ENCODE measurements at regions not wholly inside any gene's neighbourhood (a gene's known extent, or its start where the extent isn't known, plus 50 kb on each side); places are given as distances from the start of the nearest gene placed in this dataset.

- Histone ChIP-seq H3K27ac (ENCODE audit: insufficient read depth, low read depth, low read length) (no peak overlapping the region), H3K4me1 (ENCODE audit: control insufficient read depth, extremely low read depth, insufficient read depth, low read length) (no peaks in the 10 kb centered on the region), H3K9me3 (replicated peaks; ENCODE audit: control insufficient read depth, insufficient read depth, low read length) (no peaks in the 10 kb centered on the region), H3K36me3 (ENCODE audit: control insufficient read depth in 2 of 2, extremely low read depth in 1 of 2, insufficient read depth in 2 of 2, low read length in 2 of 2) (no peaks in the 10 kb centered on the region), H4K20me1 (replicated peaks; ENCODE audit: control insufficient read depth, extremely low read depth, insufficient read depth, low read length) (no peaks in the 10 kb centered on the region), H2AFZ (ENCODE audit: low read depth, low read length) (no peak overlapping the region), H3K79me2 (ENCODE audit: control insufficient read depth, insufficient read depth, low read length) (no peaks in the 10 kb centered on the region), H3K27me3 (ENCODE audit: control insufficient read depth in 2 of 2, insufficient read depth in 2 of 2, low read length in 2 of 2) (no peaks in the 10 kb centered on the region), H3K4me2 (ENCODE audit: insufficient read depth, low read length) (no peak overlapping the region), H3K9ac (replicated peaks; ENCODE audit: extremely low read depth, insufficient read depth, low read length) (no peak overlapping the region), H3K4me3 (replicated peaks in 1 of 3; ENCODE audit: insufficient read depth in 1 of 3, low read depth in 1 of 3, low read length in 3 of 3) (no peak overlapping the region), H3K9me1 (replicated peaks; ENCODE audit: control insufficient read depth, extremely low read depth, insufficient read depth, low read length) (no peaks in the 10 kb centered on the region)
- dilution Hi-C loops (cut with MboI; ENCODE audit: extremely low pct_ligation_motif_present, low sequenced_read_pairs), result no loop called here
- BruUV-seq (replicated peaks), result no TSS peak
- ChIA-PET POLR2A (no interaction called here), CTCF (no interaction called here)
- intact Hi-C loops (cut with micrococcal nuclease), result no loop called here
- TF ChIP-seq GATA2 (IDR thresholded peaks at IDR 0.05; ENCODE audit: insufficient read depth, insufficient read length, low read depth, low read length) (no peak), MYC (IDR thresholded peaks at IDR 0.05; ENCODE audit: low read depth, low read length) (no peak), POLR2A (IDR thresholded peaks at IDR 0.05; ENCODE audit: low read depth, low read length) (no peak), FOS (IDR thresholded peaks at IDR 0.05; ENCODE audit: borderline replicate concordance, insufficient read depth, low read length) (no peak), CTCF (IDR thresholded peaks at IDR 0.05; ENCODE audit: extremely low read depth in 1 of 2, insufficient read depth in 1 of 2, low read depth in 1 of 2, low read length in 2 of 2) (no peak), JUN (IDR thresholded peaks at IDR 0.05; ENCODE audit: borderline replicate concordance, insufficient read depth, insufficient read length, low read depth) (no peak), EZH2 (IDR thresholded peaks at IDR 0.05; ENCODE audit: borderline replicate concordance, low read depth, low read length, severe bottlenecking) (no peak)
- DNase-seq (ENCODE audit: low read depth, low spot score) (no peak), FAIRE-seq (no peak)
Observed at GRCh38 chr3:177459401-177459800, 262.1 kb upstream of the TBL1XR1 start.

GRCh38 chr3:177460047-177460446 lies 262.8 kb upstream of the TBL1XR1 start:
- Histone ChIP-seq H3K4me2 (ENCODE audit: insufficient read depth, low read length) (no peak overlapping the region), H4K20me1 (replicated peaks; ENCODE audit: control insufficient read depth, extremely low read depth, insufficient read depth, low read length) (no peaks in the 10 kb centered on the region), H3K4me1 (ENCODE audit: control insufficient read depth, extremely low read depth, insufficient read depth, low read length) (no peaks in the 10 kb centered on the region), H3K9me3 (replicated peaks; ENCODE audit: control insufficient read depth, insufficient read depth, low read length) (no peaks in the 10 kb centered on the region), H3K9me1 (replicated peaks; ENCODE audit: control insufficient read depth, extremely low read depth, insufficient read depth, low read length) (no peaks in the 10 kb centered on the region), H2AFZ (ENCODE audit: low read depth, low read length) (peak overlapping the region; percentile 62), H3K4me3 (replicated peaks in 1 of 3; ENCODE audit: insufficient read depth in 1 of 3, low read depth in 1 of 3, low read length in 3 of 3) (no peak overlapping the region), H3K9ac (replicated peaks; ENCODE audit: extremely low read depth, insufficient read depth, low read length) (no peak overlapping the region), H3K27me3 (ENCODE audit: control insufficient read depth in 2 of 2, insufficient read depth in 2 of 2, low read length in 2 of 2) (no peaks in the 10 kb centered on the region), H3K27ac (ENCODE audit: insufficient read depth, low read depth, low read length) (no peak overlapping the region), H3K36me3 (ENCODE audit: control insufficient read depth in 2 of 2, extremely low read depth in 1 of 2, insufficient read depth in 2 of 2, low read length in 2 of 2) (no peaks in the 10 kb centered on the region), H3K79me2 (ENCODE audit: control insufficient read depth, insufficient read depth, low read length) (no peaks in the 10 kb centered on the region)
- no peak for TF ChIP-seq FOS (IDR thresholded peaks at IDR 0.05; ENCODE audit: borderline replicate concordance, insufficient read depth, low read length)
- TF ChIP-seq POLR2AphosphoS5 (IDR thresholded peaks at IDR 0.05; ENCODE audit: insufficient read depth, low read depth, low read length), result no peak
- TF ChIP-seq JUN (IDR thresholded peaks at IDR 0.05; ENCODE audit: borderline replicate concordance, insufficient read depth, insufficient read length, low read depth), result no peak
- TF ChIP-seq MYC (IDR thresholded peaks at IDR 0.05; ENCODE audit: low read depth, low read length), result no peak
- TF ChIP-seq GATA2 (IDR thresholded peaks at IDR 0.05; ENCODE audit: insufficient read depth, insufficient read length, low read depth, low read length), result no peak
- no peak for TF ChIP-seq MAX (IDR thresholded peaks at IDR 0.05; ENCODE audit: insufficient read depth, insufficient read length)
- TF ChIP-seq POLR2A (IDR thresholded peaks at IDR 0.05; ENCODE audit: low read depth, low read length), result no peak
- TF ChIP-seq CTCF (IDR thresholded peaks at IDR 0.05; ENCODE audit: extremely low read depth in 1 of 2, insufficient read depth in 1 of 2, low read depth in 1 of 2, low read length in 2 of 2), result no peak
- TF ChIP-seq EZH2 (IDR thresholded peaks at IDR 0.05; ENCODE audit: borderline replicate concordance, low read depth, low read length, severe bottlenecking), result no peak
- ChIA-PET CTCF (no interaction called here), POLR2A (no interaction called here)
- DNase-seq (ENCODE audit: low read depth, low spot score) (no peak), FAIRE-seq (no peak)
- dilution Hi-C loops (cut with MboI; ENCODE audit: extremely low pct_ligation_motif_present, low sequenced_read_pairs), result no loop called here
- BruUV-seq (replicated peaks), result no TSS peak
- intact Hi-C loops (cut with micrococcal nuclease), result no loop called here
